Activated CD4-positive, alpha-beta T cell treated with anti-CD3 and anti-CD28 coated beads, Interleukin-2, Interleukin-4, amounts not matched to agents 100 ng/mL and 50 ng/mL, durations not matched to agents 16 hours and 8 hours (primary cell): ENCODE measurements at regions not wholly inside any gene's neighbourhood (a gene's known extent, or its start where the extent isn't known, plus 50 kb on each side); places are given as distances from the start of the nearest gene placed in this dataset.

Experiments used
- DNase-seq: peaks from one replicate; pipeline ENCODE4 v3.0.0-alpha.2; 2020; ENCODE audit warnings: low spot score

DNA sequence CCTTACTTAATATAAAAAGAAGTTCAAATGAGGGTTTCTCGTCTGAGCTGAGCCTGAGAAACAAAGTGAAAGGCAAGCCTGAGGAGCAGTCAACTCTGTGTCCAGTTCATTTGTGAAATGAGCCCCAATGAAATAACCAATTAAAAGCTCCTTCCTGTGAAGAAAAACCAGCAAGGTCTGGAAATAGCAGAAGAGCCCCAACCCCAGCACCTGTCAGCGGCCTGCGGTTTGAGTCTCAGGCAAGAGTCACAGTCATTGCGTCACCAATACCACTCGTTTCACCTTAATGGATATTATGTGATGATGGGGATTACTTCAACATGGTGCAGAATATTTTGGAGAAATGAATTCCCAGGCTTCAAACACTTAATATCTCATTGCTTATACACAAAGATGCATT is 211.3 kb upstream of the DPP6 start:
- no peak for DNase-seq

DNA sequence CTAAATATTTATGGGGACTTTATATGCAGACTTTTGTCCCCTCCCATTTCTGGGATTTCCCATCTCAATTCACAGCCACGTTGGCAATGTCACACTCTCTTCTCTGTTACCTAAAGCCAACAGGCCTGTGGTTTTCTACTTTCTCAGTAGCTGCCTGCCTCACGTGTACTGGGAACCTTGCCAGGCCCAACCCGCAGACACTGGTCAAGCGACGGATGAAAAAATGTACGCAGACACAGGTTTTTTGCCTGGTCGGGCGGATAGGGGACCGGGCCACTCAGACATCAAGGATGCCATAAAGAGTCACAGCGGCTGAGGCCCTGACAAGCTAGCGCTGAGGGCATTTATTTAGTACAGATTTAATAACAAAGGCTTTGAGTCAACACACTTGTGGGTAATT is 204.4 kb upstream of the DPP6 start:
- DNase-seq = no peak

GRCh38 chr7:153852261-153852660 is 199.9 kb upstream of the DPP6 start:
- DNase-seq = no peak

DNA sequence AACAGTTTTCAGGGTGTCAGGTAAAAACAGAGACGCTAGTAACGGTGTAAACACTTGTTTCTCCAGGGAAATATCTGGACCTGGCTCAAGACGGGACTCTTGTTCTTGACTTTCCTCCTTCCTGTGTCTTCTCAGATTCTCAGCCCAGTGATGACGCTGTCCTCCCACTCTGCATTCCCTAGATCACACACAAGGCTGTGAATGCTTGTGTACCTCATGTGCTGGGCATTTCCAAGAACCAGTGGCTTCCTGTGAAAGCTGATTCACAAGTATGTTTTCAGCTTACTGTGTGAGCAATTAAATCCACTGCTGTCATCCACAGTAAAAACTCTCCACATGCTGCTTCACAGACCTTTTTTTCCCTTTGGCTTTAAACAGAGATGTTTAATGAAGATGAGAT is 193.8 kb upstream of the DPP6 start:
- DNase-seq = no peak

DNA sequence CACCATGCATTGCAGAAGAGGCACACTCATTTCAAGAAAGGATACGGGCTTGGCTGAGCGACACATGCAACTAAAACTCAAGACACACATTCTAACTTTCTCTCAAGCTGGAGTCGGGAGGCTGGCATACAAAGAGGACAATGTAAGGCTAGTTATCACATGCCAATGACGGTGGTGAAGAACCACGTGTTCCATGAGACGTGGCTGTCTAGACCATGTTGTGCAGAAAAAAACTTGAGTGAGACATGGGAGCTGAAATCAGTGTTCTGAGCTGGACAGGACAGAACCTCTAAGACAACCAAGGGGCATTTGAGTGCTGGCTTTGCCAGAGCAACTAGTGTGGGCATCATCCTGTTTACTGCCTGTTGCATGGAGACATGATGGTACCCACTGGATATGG is 193.0 kb upstream of the DPP6 start:
- no peak for DNase-seq

- no peak for DNase-seq
Measured at GRCh38 chr7:153886506-153887441, 165.4 kb upstream of the DPP6 start.

DNA sequence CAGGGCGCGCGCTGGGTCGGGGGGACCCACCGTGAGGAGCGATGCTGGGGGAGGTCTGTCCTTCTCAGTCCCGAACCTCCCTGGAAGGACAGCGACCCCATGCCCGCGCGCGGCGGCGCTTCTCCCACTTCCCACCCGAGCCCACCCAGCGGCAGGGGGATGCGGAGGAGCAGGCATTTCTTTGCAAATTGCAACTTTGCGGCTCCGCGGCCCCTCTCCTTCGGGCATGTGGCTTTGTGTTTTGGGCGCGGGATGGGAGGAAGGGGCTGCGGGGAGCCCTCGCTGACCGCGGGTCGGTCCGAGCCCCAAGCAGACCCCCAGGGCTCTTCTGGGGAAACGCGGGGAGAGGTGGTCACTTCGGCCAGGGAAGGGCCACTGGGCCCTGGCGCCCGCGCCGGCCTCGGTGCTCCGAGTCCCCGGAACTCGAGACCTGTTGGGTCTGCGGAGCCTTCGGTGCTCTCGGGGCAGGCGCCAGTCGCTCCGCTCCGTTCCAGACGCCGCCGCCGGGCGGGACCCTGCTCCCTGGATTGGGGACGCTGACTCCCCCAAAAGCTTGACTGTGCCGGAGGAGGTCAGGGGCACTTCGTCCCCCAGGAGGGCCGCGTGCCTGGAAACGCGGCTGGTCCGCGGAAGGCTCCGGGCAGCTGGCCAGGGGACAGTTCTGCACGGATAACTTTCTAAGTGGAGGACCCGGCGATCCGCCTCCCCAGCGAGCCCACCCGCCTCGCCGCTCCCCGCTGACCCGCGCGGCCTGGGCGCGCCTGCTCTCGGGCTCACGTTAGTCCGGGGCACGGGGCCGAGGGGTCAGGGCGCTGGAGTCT is 164.2 kb upstream of the DPP6 start:
- no peak for DNase-seq

DNA sequence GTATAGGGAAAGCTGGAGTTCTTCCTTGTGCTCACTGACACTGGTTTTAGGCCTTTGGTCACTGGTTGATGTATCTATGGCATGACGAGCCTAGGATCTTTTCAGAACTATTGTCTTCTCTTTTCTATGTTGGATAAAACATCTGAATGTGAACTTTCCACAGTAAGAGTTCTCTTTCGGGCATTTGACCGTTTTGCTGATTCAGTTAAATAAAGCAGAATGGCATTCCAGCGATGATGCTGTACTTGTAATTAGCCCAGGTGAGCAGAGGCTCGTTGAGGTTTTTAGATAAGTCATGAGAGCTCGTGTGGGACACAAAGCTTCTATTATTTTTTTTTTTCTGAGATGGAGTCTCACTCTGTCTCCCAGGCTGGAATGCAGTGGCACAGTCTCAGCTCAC is 160.2 kb upstream of the DPP6 start:
- no peak for DNase-seq

- no peak for DNase-seq
Measured at GRCh38 chr7:153902862-153903261, 149.3 kb upstream of the DPP6 start.

DNA sequence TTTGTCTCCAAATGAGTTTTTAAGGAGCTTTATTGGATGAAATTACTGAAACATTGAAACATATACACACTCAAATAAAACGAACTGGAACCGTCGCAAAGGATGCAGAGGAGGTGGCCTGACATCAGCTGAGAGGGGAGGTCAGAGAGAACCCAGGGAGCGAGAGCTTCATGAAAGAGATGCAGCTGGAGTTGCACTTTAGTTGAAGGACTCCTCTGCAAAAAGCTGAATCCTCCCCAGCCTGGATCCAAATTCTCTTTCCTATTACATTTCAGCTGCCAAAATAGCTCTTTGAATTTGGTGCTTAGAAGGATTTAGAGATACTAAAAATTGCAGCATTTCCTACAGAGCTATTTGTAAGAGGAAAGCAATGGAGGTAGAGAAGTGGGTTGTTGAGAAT is 140.0 kb upstream of the DPP6 start:
- no peak for DNase-seq

DNA sequence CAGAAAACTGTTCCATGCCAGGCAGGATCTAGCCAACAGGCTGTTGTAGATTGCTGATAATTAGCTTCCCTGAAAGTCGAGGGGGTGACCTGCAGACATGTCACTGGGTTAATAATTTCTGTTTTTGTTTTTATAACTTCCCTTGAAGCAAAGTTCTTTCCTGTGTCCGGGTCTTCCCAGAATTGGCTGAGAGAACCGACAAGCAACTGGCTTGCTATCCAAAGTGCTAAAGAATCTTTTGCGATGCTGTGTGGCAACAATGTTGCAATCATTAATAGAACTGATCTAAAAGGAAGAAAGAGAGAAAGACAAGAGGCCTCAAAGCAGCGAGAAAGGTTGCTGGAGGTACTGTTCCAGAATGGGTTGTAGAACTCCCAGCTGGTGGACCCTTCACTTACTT is 132.1 kb upstream of the DPP6 start:
- no peak for DNase-seq

DNA sequence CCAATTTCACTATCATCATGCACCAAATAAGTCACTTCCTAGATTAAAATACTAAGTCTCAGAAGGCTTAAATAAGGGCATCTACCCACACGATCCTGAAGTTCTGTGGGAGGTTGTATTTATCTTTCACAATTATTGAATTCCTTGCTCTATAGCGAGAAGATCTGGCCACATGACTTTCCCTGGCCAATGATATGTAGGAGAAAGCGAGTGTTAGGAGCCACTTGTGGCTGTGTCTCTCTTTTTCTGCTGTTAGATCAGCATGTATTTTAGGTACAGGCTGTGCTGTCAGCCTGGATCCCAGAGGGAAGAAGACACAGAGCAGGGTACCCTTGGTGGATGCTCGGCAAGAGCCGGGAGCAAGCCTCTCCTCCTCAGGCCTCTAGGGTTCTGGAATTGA is 131.3 kb upstream of the DPP6 start:
- DNase-seq = no peak

DNA sequence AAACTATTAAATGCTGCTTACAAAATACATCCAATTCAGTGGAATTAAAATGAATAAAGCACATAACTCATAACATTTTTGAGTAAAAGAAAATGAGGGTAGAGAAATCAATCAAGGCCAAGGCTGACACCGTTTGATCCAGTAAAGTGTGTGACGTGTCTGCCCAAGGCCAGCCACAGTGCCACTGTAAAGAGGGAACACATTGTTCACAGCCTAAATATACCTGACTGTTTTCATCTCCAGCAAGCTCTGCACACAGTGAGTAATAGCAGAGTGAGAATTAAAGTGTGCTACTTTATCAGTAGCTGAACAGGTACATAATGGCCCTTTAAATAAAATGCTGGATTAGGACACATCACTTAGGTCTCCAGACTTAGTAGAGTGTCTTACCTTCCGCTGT is 130.8 kb upstream of the DPP6 start:
- no peak for DNase-seq

DNA sequence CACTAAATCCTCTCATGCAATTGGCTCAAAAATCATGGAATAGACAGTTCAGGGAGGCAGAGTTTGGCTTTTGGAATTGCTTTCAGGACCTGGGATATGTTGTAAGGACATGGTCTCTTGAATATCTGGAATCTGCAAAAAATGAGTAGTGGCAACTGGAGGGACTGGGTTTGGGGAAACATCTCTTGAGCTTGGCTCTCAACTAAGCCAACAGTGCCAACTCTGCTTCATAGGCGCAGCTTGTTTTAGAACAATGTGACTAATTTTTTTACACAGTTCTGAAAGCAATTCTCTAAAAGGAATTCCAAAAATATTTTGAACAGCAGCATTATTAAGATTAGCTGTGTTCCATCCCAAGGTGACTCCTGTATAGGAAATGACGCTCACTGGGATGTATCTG is 121.5 kb upstream of the DPP6 start:
- DNase-seq = no peak

- no peak for DNase-seq
Measured at GRCh38 chr7:153934048-153934447, 118.2 kb upstream of the DPP6 start.

DNA sequence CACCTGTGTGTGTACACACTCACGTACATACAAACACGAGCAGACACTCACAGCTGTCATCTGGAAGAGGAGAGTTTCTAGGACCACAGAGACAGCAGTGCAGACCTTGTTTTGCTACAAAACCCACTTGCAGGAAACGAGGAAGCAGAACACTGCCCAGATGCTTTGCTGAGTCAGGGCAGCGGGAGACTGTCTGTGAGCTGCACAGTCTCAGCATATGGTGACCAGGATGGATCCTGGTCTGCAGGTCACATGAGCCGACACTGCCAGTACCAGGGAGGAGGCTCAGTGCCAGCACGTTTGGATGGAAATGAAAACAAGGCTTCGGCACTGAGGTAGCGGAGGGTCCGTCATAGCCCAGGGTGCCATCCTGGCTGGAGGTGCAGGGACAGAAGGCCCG is 117.6 kb upstream of the DPP6 start:
- DNase-seq = no peak

DNA sequence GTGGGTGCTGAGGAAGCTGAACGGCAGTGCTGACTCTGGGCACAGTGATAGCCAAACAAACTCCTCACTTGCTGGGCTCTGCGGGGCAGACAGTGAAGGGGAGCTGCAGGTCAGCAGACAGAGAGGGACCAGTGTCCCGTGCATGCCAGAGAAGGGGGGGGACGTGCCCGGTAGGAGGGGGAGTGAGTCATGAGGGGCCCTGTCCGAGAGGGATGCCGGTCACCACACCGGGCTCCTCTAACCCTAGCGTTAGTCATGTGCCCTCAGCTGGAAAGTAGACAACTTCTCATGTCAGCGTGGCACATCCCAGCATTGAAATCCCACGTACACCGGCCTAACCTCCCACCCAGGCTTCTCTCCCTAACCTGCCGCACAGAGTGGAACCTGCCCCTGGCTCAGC is 117.1 kb upstream of the DPP6 start:
- no peak for DNase-seq

DNA sequence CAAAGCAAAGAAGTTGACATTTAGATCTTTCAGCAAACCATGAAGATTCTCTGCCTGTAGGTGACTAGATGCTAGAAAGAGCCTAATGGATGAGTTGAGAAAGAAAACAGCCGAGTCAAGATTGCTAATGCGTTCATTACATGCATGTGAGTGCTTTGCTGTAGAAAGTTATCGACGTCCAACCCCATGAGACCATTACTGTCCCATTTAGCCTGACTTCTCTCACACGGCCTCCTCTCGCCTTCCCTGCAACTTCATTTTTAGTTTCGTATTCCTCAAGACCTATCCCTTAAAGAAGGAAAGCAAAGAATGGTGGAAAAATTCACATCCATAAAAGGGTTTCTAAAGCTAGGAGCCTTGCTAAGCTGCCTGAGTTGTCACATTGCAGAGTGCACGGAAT is 113.7 kb upstream of the DPP6 start:
- no peak for DNase-seq

DNA sequence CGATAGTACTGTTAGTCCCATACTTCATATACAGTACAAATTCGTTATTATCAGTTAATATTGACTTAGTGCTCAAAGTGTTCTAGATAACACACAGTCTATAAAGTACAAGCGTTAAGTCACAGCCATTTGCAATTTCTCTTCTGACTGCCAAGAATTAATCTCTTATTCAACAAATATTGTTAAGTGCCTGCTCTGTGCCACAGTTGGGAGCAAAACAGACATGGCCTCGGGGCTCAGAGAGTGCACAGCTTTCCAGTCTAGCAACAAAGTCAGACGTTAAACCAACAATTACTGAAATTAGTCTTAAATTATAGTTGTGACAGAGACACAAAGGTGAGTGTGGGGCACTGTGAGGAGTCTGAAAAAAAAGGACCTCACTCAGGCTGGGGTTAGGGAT is 113.0 kb upstream of the DPP6 start:
- DNase-seq = no peak

DNA sequence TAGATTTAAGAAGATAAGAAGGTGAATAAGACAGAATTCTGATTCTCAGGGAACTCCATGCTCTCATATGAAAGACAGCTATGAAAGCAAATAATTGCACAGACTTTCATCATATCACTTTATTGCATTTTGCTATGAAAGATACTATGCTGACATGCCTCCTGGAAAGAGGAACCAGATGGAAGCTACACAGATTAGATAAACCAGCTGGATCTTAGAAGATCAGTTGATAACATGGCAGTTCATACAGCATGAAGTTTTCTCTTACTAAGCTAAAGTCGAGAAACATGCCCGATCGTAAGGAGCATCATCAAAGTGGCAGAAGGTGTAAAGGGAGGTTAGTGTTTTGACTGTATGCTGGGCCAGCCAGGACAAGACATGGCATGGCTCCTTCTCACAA is 112.5 kb upstream of the DPP6 start:
- DNase-seq = no peak

DNA sequence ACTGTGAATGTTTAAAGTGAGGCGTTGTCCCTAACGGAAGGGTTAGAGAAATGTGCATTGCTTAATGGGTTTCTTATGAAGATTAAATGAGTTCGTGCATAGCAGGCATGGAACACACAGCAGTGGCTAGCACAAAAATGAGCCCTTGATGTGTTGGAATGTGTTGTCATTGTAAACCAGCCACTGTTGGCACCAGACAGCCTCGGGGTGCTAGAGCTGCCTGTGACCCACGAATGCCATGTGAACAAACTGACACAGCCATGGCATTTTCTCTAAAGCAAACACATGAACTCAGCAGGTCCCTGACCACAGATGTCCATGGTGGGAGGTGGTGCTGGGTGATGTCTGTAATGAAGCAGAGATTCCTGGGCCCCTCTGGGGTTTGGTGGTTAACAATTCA is 111.1 kb upstream of the DPP6 start:
- DNase-seq = no peak

- DNase-seq = no peak
Measured at GRCh38 chr7:153942036-153942435, 110.2 kb upstream of the DPP6 start.

DNA sequence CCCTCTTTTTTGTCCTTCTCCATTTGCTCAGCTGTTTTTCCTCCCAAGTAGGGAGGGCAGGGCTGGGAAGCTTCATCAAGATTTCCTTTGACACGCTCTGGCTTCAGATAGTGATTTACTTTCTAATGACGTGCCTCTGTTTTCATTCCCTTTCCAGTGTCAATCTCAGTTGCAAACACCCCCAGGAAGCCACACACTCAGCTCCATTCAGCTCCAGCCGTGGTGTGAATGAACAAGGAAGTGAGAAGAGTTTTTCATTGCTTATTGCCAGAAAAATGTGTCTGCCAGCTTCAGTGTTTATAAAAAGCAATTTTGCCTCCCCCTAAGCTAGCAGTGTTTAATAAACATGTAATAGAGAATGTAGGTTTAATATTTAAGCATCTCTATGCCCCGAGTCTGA is 108.7 kb upstream of the DPP6 start:
- no peak for DNase-seq
